K562 (cell line): ENCODE measurements at regions not wholly inside any gene's neighbourhood (a gene's known extent, or its start where the extent isn't known, plus 50 kb on each side); places are given as distances from the start of the nearest gene placed in this dataset.
"Not testable (repeated sequence)": the region's sequence is repeated elsewhere in the genome, so short reads cannot be mapped to it uniquely, and the experiment has no call there.

Source experiments
- ATAC-seq: fragments of 200-7000 bp; cut with Tn5 transposase; 3 replicates; pipeline ENCODE4 v1.9.1; 2020; ENCODE audit warnings: moderate library complexity
- BruUV-seq: library from RNA; stranded (reverse); fragments of 400-500 nt; replicated peaks from 2 replicates; lab custom pipeline; 2021; lab: Mats Ljungman, UMichigan
- CTCF ChIA-PET: fragments of 300-600 bp; formaldehyde crosslinking; extraction: SDS; loops from one replicate; lab custom pipeline; 2021; ENCODE audit warnings: low intra/inter-chr PET ratio; lab: Yijun Ruan, JAX
- POLR2A ChIA-PET: fragments of 300-600, 350-650 bp; sonication (Branson Sonifier 250); formaldehyde crosslinking; extraction: SDS; loops from one replicate; lab custom pipeline; 2021; ENCODE audit warnings: antibody characterized with exemption, inconsistent platforms; lab: Yijun Ruan, JAX
- DNase-seq, 4 experiments: peaks; one replicate each; pipeline versions ENCODE4 v3.0.0 to v3.0.0-alpha.2; 2011 to 2018; ENCODE audit warnings: low spot score in 3 of 4, mixed read lengths in 3 of 4; ENCODE audit errors: extremely low read depth in 1 of 4
- FAIRE-seq: peaks from 2 replicates; lab custom pipeline; 2011; peaks lifted over from hg19 to GRCh38; lab: Jason Lieb, UNC
- H2AFZ ChIP-seq: 2 replicates; pipeline ENCODE4 v1.6.0; 2011; ENCODE audit warnings: low read depth, low read length, control low read depth, inconsistent platforms
- H3K27ac ChIP-seq: fragments of 200-600 bp; 3 replicates; pipeline ENCODE4 v1.8.0; 2011; ENCODE audit warnings: low read depth, mild to moderate bottlenecking, control low read depth, inconsistent platforms, low read length, moderate library complexity, mixed read lengths; ENCODE audit errors: extremely low read depth
- H3K27me3 ChIP-seq, 2 experiments: fragments of 300-600 bp in 1 of 2; 2 replicates in 1 of 2; 3 replicates in 1 of 2; pipeline versions ENCODE4 v1.6.0 to v1.8.0; 2011; ENCODE audit warnings: inconsistent platforms in 2 of 2, low read length in 2 of 2, mild to moderate bottlenecking in 1 of 2, mixed read lengths in 1 of 2, moderate library complexity in 1 of 2; ENCODE audit not compliant: control insufficient read depth in 2 of 2, insufficient read depth in 2 of 2
- H3K36me3 ChIP-seq: fragments of 300-600 bp; 3 replicates; pipeline ENCODE4 v1.8.0; 2011; ENCODE audit warnings: mild to moderate bottlenecking, low read length, inconsistent platforms; ENCODE audit not compliant: control insufficient read depth, insufficient read depth
- H3K4me1 ChIP-seq, 2 experiments: fragments of 200-600 bp in 1 of 2; replicated peaks in 1 of 2; 2 replicates in 1 of 2; 3 replicates in 1 of 2; pipeline versions ENCODE4 v1.5.1 to v1.8.0; 2011; ENCODE audit warnings: inconsistent platforms in 2 of 2, low read length in 2 of 2, mild to moderate bottlenecking in 1 of 2, mixed read lengths in 1 of 2, moderate library complexity in 1 of 2; ENCODE audit not compliant: control insufficient read depth in 2 of 2, insufficient read depth in 2 of 2
- H3K4me2 ChIP-seq: 2 replicates; pipeline ENCODE4 v1.6.1; 2011; ENCODE audit warnings: low read length, control low read depth, inconsistent platforms, mixed read lengths; ENCODE audit not compliant: insufficient read depth
- H3K4me3 ChIP-seq: fragments of 200-600 bp; sonication (generic), shearing (Covaris generic); 2 replicates; pipeline ENCODE4 v1.5.1; 2016; ENCODE audit warnings: control low read depth, inconsistent platforms
- H3K79me2 ChIP-seq: fragments of 200-600 bp; 3 replicates; pipeline ENCODE4 v1.8.0; 2011; ENCODE audit warnings: low read length, inconsistent platforms; ENCODE audit not compliant: control insufficient read depth, insufficient read depth
- H3K9ac ChIP-seq, 2 experiments: 2 replicates each; pipeline versions ENCODE4 v1.6.0 to v1.6.1; 2011; ENCODE audit warnings: low read depth in 2 of 2, low read length in 2 of 2, control low read depth in 1 of 2, inconsistent platforms in 1 of 2, mild to moderate bottlenecking in 1 of 2, mixed read lengths in 1 of 2; ENCODE audit not compliant: insufficient read depth in 1 of 2
- H3K9me1 ChIP-seq: one replicate; pipeline ENCODE4 v1.6.0; 2011; ENCODE audit warnings: inconsistent platforms, mild to moderate bottlenecking, low read length, moderate library complexity; ENCODE audit not compliant: control insufficient read depth, insufficient read depth
- H3K9me3 ChIP-seq: replicated peaks from 2 replicates; pipeline ENCODE4 v1.5.1; 2011; ENCODE audit warnings: low read depth, low read length, inconsistent platforms; ENCODE audit not compliant: control insufficient read depth, insufficient read depth
- H4K20me1 ChIP-seq: replicated peaks from 2 replicates; pipeline ENCODE4 v1.6.1; 2011; ENCODE audit warnings: low read length, inconsistent platforms, mixed read lengths; ENCODE audit not compliant: control insufficient read depth, insufficient read depth
- WGBS: fragments of 100-300 bp; shearing (Covaris generic); methylation state at CpG from one replicate; pipeline ENCODE4 v1.1.6; 2016; ENCODE audit warnings: low coverage, mixed read lengths; ENCODE audit not compliant: insufficient coverage; ENCODE audit errors: missing lambda C conversion rate; 5-methylcytosine and 5-hydroxymethylcytosine counted together
- in situ Hi-C: fragments of 300-500 bp; cut with MboI; formaldehyde crosslinking; loops from 4 replicates; pipeline ENCODE4 v1.15.0; 2018; ENCODE audit warnings: inconsistent platforms, mixed read lengths
- intact Hi-C: fragments of 100-400 bp; cut with micrococcal nuclease; formaldehyde crosslinking; loops from 2 replicates; pipeline ENCODE4 v1.14.2; 2022

DNA sequence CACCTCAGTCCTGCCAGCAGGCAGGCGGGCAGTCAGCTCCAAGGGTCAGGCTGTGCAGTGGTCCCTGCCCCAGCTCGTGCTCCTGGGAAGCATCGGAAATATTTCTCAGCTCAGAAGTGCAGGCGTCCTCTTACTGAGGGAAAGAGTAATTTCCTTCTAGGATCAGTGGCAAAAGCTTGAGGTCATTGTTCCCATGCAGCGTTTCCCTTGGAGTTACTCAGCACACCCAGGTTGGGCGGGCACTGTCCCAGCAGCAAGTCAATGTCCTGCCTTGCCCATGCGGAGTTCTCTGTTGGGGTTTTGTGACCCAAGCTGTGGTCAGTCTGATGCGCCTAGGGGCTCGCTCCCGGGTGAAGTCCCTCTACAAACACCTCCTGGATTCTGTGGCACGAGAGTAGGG lies 69.4 kb upstream of the CRYM start:
- CTCF ChIA-PET, H3K4me1 ChIP-seq, BruUV-seq, H3K79me2 ChIP-seq, H3K27ac ChIP-seq, H3K4me2 ChIP-seq, DNase-seq, H3K4me3 ChIP-seq, H4K20me1 ChIP-seq, POLR2A ChIA-PET, H3K9me3 ChIP-seq, H2AFZ ChIP-seq, H3K9ac ChIP-seq, intact Hi-C loops, ATAC-seq, H3K9me1 ChIP-seq, H3K36me3 ChIP-seq, FAIRE-seq: not testable (repeated sequence)
- in situ Hi-C loops: loop anchor here (25.0 kb wide), 1 partner anchor 515 kb away; the partner anchor contains the start of gene NPIPB4
- H3K27me3 ChIP-seq: peaks cover 0 to 15% of the 10 kb centered on the region in 2 experiments; a peak in 2 of 5 replicates
- WGBS: 3% methylated on average over 8 of the region's 11 CpGs

DNA sequence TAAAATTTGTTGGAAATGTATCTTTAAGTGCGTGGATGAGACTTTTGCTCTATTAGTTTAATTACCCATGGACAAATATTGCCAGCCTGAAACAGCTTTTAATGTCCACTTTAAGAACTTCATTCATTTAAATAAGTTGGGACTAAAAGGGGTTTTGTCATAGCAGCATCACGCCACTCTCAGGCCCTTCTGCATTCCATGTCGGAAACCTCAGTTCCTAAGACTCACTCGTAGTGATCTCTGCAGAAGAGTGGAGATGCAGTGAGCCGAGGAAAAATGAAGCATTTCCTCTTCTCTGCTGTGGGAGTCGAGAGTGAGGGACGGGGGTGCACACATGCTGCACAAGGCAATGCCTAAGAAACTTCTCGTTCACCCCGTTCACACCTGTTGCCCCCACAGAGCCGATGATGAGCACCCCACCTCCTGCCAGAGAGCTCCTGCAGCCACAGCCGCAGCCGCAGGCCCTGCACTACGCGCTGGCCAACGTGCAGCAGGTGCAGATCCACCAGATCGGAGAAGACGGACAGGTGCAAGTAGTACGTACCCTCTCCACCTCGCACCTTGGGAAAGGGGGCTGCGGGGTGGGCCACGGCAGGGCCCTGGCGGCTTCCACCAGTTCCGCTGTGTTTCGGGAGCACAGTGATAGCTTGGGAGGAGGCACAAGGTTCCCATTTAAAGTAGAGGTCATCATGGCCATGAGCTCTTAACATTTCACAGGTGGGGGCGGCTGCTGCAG lies 68.8 kb upstream of the CRYM start:
- intact Hi-C loops, H3K4me1 ChIP-seq, H3K9me1 ChIP-seq, H3K4me3 ChIP-seq, H4K20me1 ChIP-seq, H3K79me2 ChIP-seq, POLR2A ChIA-PET, BruUV-seq, H3K27ac ChIP-seq, H3K9me3 ChIP-seq, ATAC-seq, FAIRE-seq, H3K9ac ChIP-seq, H3K36me3 ChIP-seq, H3K4me2 ChIP-seq, DNase-seq, H2AFZ ChIP-seq, CTCF ChIA-PET: not testable (repeated sequence)
- WGBS: 25% methylated on average over 22 of the region's 25 CpGs
- in situ Hi-C loops: loop anchor here (25.0 kb wide), 1 partner anchor 515 kb away; the partner anchor contains the start of gene NPIPB4
- H3K27me3 ChIP-seq: peaks cover 0 to 15% of the 10 kb centered on the region in 2 experiments; a peak in 2 of 5 replicates
